ENCODE measurements at regions not wholly inside any gene's neighbourhood (a gene's known extent, or its start where the extent isn't known, plus 50 kb on each side); places are given as distances from the start of the nearest gene placed in this dataset.
"Not testable (repeated sequence)": the region's sequence is repeated elsewhere in the genome, so short reads cannot be mapped to it uniquely, and the experiment has no call there.

DNA sequence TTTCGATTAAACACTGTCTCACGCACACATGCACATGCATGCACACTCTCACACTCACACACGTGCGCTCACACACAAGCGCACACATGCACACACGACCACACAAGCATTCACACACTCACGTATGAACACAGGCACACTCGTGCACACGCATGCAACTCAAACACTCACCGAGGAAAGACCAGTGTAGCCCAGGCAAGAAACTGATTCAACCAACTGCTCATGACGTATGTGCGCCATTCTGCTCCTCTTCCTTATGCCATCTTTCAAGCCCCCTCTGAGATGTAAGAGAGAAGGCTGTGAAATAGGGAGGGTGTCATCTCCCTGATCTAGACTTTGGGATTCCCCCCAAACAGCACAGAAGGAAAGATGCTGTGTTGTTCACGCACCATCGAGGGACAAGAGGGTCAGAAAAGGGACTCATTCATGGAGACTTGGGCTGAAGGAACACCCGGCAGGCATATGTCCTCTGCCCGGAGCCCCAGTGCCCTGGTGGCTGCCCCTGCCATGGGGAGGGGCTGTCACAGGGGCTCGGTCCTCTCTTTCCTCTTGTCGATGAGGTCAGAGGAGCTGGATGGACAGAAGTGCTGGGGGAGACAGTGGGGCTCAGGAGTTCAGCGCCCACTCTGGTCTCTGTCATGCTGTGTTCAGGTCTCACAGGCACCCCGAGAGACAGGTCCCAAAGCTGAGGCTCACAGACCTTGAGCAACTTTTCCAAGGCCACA lies 130.1 kb upstream of the SHH start:
- Histone ChIP-seq H3K27me3 (ENCODE audit: insufficient read depth, low read depth, severe bottlenecking) (peaks cover 83% of the 10 kb centered on the region), H3K27ac (no peak overlapping the region), H3K4me3 (ENCODE audit: low read depth, low read length) (no peak overlapping the region), H3K9me3 (ENCODE audit: severe bottlenecking) (peaks cover 6% of the 10 kb centered on the region), H3K36me3 (no peaks in the 10 kb centered on the region)
- no peak for DNase-seq
- no peak for TF ChIP-seq CTCF (IDR thresholded peaks at IDR 0.05; ENCODE audit: low read depth, low read length)

DNA sequence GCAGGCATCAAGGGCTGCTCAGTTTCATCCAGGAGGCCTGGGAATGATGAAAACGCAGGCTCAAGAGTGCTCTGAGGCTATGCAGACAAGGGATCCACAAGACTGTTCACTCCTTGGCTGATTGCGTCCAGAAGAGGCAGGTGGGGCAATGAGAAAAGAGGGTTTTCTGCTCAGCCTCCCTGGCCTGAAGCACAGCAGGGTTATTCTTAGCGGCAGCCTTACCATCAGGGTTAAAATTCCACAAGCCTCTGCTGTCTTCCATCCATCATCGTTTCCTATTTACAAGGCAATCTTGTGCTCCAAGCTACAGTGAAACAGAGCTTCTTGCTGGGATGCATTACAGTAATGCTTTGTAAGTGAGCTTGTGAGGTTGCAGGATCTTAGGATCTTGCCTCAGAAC lies 129.4 kb upstream of the SHH start:
- DNase-seq, result no peak
- Histone ChIP-seq H3K9me3 (ENCODE audit: severe bottlenecking) (peaks cover 6% of the 10 kb centered on the region), H3K36me3 (no peaks in the 10 kb centered on the region), H3K27ac (no peak overlapping the region), H3K4me3 (ENCODE audit: low read depth, low read length) (no peak overlapping the region), H3K27me3 (ENCODE audit: insufficient read depth, low read depth, severe bottlenecking) (peaks cover 80% of the 10 kb centered on the region)
- no peak for TF ChIP-seq CTCF (IDR thresholded peaks at IDR 0.05; ENCODE audit: low read depth, low read length)

DNA sequence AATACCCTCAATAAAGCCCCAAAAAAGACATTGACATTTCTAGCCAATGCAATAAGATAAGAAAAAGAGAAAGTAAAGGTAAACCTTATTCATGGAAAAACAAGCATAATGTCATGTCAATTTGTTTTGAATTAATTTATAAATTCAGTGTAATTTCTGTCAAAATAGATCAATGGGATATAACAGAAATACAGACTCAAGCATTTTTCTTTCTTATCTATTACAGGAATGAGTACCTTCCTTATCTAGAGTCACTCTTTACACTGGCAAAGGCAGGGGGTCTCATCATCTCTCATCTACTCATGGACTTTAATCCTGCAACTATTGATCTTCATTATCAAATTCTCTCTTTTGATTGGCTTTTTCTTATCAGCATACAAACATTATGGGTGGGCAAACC lies 127.1 kb upstream of the SHH start:
- TF ChIP-seq CTCF (IDR thresholded peaks at IDR 0.05; ENCODE audit: low read depth, low read length), result no peak
- Histone ChIP-seq H3K27ac (no peak overlapping the region), H3K9me3 (ENCODE audit: severe bottlenecking) (peaks cover 4% of the 10 kb centered on the region), H3K36me3 (no peaks in the 10 kb centered on the region), H3K4me3 (ENCODE audit: low read depth, low read length) (no peak overlapping the region), H3K27me3 (ENCODE audit: insufficient read depth, low read depth, severe bottlenecking) (peaks cover 73% of the 10 kb centered on the region)
- no peak for DNase-seq

GRCh38 chr7:155938129-155938528 lies 125.9 kb upstream of the SHH start:
- TF ChIP-seq CTCF (IDR thresholded peaks at IDR 0.05; ENCODE audit: low read depth, low read length), result no peak
- peaks cover 60% of the 10 kb centered on the region for H3K27me3 ChIP-seq (ENCODE audit: insufficient read depth, low read depth, severe bottlenecking)
- H3K27ac ChIP-seq, result no peak overlapping the region
- no peak overlapping the region for H3K4me3 ChIP-seq (ENCODE audit: low read depth, low read length)
- peaks cover 4% of the 10 kb centered on the region for H3K9me3 ChIP-seq (ENCODE audit: severe bottlenecking)
- no peak for DNase-seq
- H3K36me3 ChIP-seq, result no peaks in the 10 kb centered on the region

GRCh38 chr7:155935726-155936125 lies 123.5 kb upstream of the SHH start:
- DNase-seq, result no peak
- TF ChIP-seq CTCF (IDR thresholded peaks at IDR 0.05; ENCODE audit: low read depth, low read length), result no peak
- H3K27ac ChIP-seq, result no peak overlapping the region

GRCh38 chr7:155935005-155935557 lies 122.8 kb upstream of the SHH start:
- no peak for TF ChIP-seq CTCF (IDR thresholded peaks at IDR 0.05; ENCODE audit: low read depth, low read length)
- Histone ChIP-seq H3K27ac (no peak overlapping the region), H3K27me3 (ENCODE audit: insufficient read depth, low read depth, severe bottlenecking) (peaks cover 57% of the 10 kb centered on the region), H3K4me3 (ENCODE audit: low read depth, low read length) (no peak overlapping the region), H3K36me3 (no peaks in the 10 kb centered on the region), H3K9me3 (ENCODE audit: severe bottlenecking) (peaks cover 4% of the 10 kb centered on the region)
- DNase-seq, result no peak

More at GRCh38 chr7:155935726-155936125, 123.5 kb upstream of the SHH start:
- peaks cover 57% of the 10 kb centered on the region for H3K27me3 ChIP-seq (ENCODE audit: insufficient read depth, low read depth, severe bottlenecking)
- no peak overlapping the region for H3K4me3 ChIP-seq (ENCODE audit: low read depth, low read length)
- H3K36me3 ChIP-seq, result no peaks in the 10 kb centered on the region
- H3K9me3 ChIP-seq (ENCODE audit: severe bottlenecking), result peaks cover 4% of the 10 kb centered on the region

DNA sequence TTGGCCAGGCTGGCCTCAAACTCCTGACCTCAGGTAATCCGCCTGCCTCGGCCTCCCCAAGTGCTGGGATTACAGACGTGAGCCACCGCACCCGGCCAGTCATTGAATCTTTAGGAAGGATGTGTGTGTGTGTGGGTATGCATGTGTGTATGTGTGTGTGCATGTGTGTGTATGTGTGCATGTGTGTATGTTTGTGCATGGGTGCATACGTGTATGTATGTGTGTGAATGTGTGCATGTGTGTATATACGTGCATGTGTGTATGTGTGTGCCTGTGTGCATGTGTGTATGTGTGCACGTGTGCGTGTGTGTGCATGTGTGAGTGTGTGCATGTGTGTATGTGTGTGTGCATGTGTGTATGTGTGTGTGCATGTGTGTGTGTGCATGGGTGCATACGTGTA lies 120.1 kb upstream of the SHH start:
- H3K36me3 ChIP-seq; H3K9me3 ChIP-seq (ENCODE audit: severe bottlenecking); H3K4me3 ChIP-seq (ENCODE audit: low read depth, low read length); H3K27ac ChIP-seq; DNase-seq: not testable (repeated sequence)
- H3K27me3 ChIP-seq (ENCODE audit: insufficient read depth, low read depth, severe bottlenecking), result peaks cover 63% of the 10 kb centered on the region
